Upper lobe of right lung (tissue), 1 donor: ENCODE measurements at regions not wholly inside any gene's neighbourhood (a gene's known extent, or its start where the extent isn't known, plus 50 kb on each side); places are given as distances from the start of the nearest gene placed in this dataset.

Experiments
- ATAC-seq: fragments of 200-7000 bp; cut with Tn5 transposase; one replicate; pipeline ENCODE4 v1.9.1; 2020; ENCODE audit warnings: mild to moderate bottlenecking, moderate library complexity
- DNase-seq: peaks from one replicate; pipeline ENCODE4 v3.0.0-alpha.2; 2020
- H3K27ac ChIP-seq: fragments of 200-600 bp; one replicate; pipeline ENCODE4 v1.8.0; 2022
- H3K27me3 ChIP-seq: fragments of 200-600 bp; one replicate; pipeline ENCODE4 v1.8.0; 2022; ENCODE audit warnings: mild to moderate bottlenecking
- H3K36me3 ChIP-seq: fragments of 200-600 bp; one replicate; pipeline ENCODE4 v1.8.0; 2022
- H3K4me1 ChIP-seq: fragments of 200-600 bp; one replicate; pipeline ENCODE4 v1.8.0; 2022
- H3K4me3 ChIP-seq: fragments of 200-600 bp; one replicate; pipeline ENCODE4 v1.8.0; 2022; ENCODE audit warnings: mild to moderate bottlenecking
- H3K9me3 ChIP-seq: fragments of 200-600 bp; one replicate; pipeline ENCODE4 v1.8.0; 2022
- CTCF ChIP-seq: fragments of 200-600 bp; IDR thresholded peaks from one replicate; pipeline ENCODE4 v1.8.0; 2022; ENCODE audit warnings: antibody characterized with exemption
- intact Hi-C: fragments of 100-400 bp; cut with DNase I; formaldehyde crosslinking; loops from one replicate; pipeline ENCODE4 v1.11.0; 2022
- donor health status: DM: no; HTN: yes; CAD: no; lungs with severe emphysema.

DNA sequence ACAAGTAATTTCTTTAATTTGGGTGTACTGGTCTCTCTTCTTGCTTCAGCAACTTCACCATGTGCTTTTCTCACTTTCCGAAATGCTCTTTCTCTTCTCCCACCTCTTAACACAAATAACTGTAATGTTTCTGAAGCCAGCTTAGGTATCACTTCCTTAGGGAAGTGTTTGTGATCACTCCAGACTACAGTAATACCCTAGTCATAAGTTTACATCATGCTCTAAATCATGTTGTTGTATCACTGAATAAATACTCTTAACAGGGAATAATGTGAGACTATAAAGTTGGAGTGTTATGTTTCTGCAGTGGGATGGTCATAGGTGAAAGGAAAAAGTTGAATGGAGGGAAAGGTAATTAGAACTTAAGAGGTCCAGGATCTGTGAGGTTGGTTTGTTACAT, 712.3 kb downstream of the C4orf33 start:
- Histone ChIP-seq H3K27me3 (no peaks in the 10 kb centered on the region), H3K36me3 (no peaks in the 10 kb centered on the region), H3K9me3 (no peaks in the 10 kb centered on the region), H3K4me1 (no peaks in the 10 kb centered on the region), H3K27ac (no peak overlapping the region), H3K4me3 (no peak overlapping the region)
- DNase-seq (no peak), ATAC-seq (no peak)
- TF ChIP-seq CTCF, result no peak
- intact Hi-C loops, result no loop called here

DNA sequence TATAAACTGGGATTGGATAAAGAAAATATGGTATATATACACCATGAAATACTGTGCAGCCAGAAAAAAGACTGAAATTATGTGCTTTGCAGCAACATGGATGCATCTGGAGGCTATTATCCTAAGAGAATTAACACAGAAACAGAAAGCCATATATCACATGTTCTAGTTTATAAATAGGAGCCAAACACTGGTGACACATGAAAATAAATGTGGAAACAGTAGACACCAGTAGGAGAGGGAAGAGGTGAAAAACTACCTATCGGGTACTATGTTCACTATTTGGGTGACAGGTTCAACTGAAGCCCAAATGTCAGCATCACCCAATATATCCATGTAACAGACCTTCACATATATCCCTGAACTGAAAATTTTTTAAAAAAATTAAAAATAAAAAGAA, 725.1 kb downstream of the C4orf33 start:
- no peaks in the 10 kb centered on the region for H3K4me1 ChIP-seq
- H3K9me3 ChIP-seq, result no peaks in the 10 kb centered on the region
- H3K27me3 ChIP-seq, result no peaks in the 10 kb centered on the region
- intact Hi-C loops, result no loop called here
- ATAC-seq (no peak), DNase-seq (no peak)
- TF ChIP-seq CTCF, result no peak
- H3K4me3 ChIP-seq, result no peak overlapping the region
- H3K27ac ChIP-seq, result no peak overlapping the region
- H3K36me3 ChIP-seq, result no peaks in the 10 kb centered on the region

DNA sequence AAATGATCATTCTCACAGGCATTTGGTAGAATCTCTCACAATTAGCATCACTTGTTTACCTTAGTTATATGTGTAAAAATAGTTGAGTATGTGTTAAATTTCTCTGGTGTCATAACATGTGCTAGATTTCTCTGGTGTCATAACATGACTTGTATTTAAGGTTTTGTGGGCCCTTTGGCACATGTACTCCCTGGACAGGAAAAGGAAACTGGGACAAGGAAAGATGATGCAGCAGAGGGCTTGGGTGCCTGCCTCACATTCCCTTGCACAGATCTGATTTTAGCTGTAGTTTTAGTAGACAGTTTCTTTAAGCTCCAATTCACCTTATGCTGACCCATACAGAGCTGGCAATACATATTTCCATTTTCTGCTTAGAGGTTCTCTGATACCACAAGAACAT, 726.0 kb downstream of the C4orf33 start:
- Histone ChIP-seq H3K36me3 (no peaks in the 10 kb centered on the region), H3K4me1 (no peaks in the 10 kb centered on the region), H3K27ac (no peak overlapping the region), H3K9me3 (no peaks in the 10 kb centered on the region), H3K4me3 (no peak overlapping the region), H3K27me3 (no peaks in the 10 kb centered on the region)
- ATAC-seq (no peak), DNase-seq (no peak)
- intact Hi-C loops, result no loop called here
- no peak for TF ChIP-seq CTCF

- no peaks in the 10 kb centered on the region for H3K27me3 ChIP-seq
- no peaks in the 10 kb centered on the region for H3K4me1 ChIP-seq
- no peak overlapping the region for H3K4me3 ChIP-seq
- intact Hi-C loops, result no loop called here
- DNase-seq (peak; percentile 45), ATAC-seq (peak; percentile 58)
- no peak for TF ChIP-seq CTCF
- H3K27ac ChIP-seq, result no peak overlapping the region
- H3K9me3 ChIP-seq, result no peaks in the 10 kb centered on the region
- no peaks in the 10 kb centered on the region for H3K36me3 ChIP-seq
Measured at GRCh38 chr4:129822701-129823100, 726.7 kb downstream of the C4orf33 start.

GRCh38 chr4:129823105-129823504, 727.2 kb downstream of the C4orf33 start:
- H3K36me3 ChIP-seq, result no peaks in the 10 kb centered on the region
- no peaks in the 10 kb centered on the region for H3K9me3 ChIP-seq
- H3K27me3 ChIP-seq, result no peaks in the 10 kb centered on the region
- DNase-seq (no peak), ATAC-seq (no peak)
- intact Hi-C loops, result no loop called here
- H3K4me3 ChIP-seq, result no peak overlapping the region
- H3K4me1 ChIP-seq, result no peaks in the 10 kb centered on the region
- no peak for TF ChIP-seq CTCF
- H3K27ac ChIP-seq, result no peak overlapping the region

GRCh38 chr4:129829373-129829772, 733.4 kb downstream of the C4orf33 start:
- Histone ChIP-seq H3K36me3 (no peaks in the 10 kb centered on the region), H3K4me3 (no peak overlapping the region), H3K27ac (no peak overlapping the region), H3K9me3 (no peaks in the 10 kb centered on the region), H3K4me1 (no peaks in the 10 kb centered on the region), H3K27me3 (no peaks in the 10 kb centered on the region)
- DNase-seq, result no peak
- ATAC-seq, result no peak
- TF ChIP-seq CTCF, result no peak
- intact Hi-C loops, result no loop called here
